GM19463 (cell line): ENCODE measurements at regions not wholly inside any gene's neighbourhood (a gene's known extent, or its start where the extent isn't known, plus 50 kb on each side); places are given as distances from the start of the nearest gene placed in this dataset.
"Not testable (repeated sequence)": the region's sequence is repeated elsewhere in the genome, so short reads cannot be mapped to it uniquely, and the experiment has no call there.

Experiments used
- ATAC-seq: cut with Tn5 transposase; IDR thresholded peaks from one replicate; pipeline ENCODE4 v1.9.1; 2021; ENCODE audit warnings: mild to moderate bottlenecking, moderate library complexity; ENCODE audit not compliant: unreplicated experiment

DNA sequence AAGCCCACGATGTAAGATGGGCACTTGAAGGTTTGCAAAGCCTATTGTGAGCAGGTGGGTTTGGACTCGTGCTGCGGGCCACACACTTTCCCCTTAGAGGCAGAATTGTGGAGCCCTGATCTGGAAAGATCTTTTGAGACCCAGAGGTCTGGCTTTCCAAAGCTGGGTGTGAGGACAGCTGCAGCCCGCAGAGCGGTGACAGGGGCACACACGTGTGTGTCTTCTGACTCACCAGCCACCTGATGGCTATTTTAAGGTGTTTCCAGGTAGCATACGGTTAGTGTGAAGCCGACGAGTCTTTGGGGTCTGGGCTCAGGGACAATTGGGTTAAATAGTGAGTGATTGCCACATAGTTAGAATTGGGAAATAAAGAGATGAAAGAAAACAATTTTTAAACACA, 108.9 kb upstream of the GSE1 start:
- no peak for ATAC-seq

DNA sequence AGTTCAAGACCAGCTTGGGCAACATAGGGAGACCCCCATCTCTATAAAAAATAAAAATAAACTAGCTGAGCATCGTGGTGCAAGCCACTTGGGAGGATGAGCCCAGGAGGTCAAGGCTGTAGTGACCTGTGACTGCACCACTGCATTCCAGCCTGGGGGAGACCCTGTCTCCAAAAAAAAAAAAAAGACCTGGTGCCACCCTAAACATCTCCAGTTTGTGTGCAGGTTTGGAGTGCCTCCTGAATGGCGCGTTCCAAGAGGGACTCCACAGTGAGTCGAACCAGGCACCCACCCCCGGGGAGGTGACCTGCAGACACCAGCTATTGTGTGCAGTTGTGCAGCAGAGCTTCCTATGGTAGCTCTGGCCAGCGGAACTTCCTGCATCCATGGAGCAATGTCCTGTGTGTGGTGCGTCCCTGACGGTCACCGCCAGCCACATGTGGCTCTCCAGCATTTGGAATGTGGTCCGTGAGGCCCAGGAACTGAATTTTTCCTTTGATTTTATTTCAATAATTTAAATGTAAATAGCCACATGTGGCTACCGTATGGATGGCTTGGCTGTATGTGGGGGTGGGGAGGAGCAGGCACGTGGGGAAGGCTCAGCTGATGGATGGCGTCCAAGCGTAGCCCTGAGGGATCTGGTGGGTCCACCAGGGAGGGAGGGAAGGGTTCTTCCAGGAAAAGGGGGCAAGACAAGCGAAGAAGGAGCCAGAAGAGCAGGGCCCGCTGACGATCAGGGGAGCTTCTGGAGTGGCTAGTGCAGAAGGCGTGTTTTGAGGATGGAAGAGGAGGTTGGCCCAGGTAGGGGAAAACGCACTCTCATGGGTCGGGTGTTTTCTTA, 107.1 kb upstream of the GSE1 start:
- ATAC-seq = no peak

DNA sequence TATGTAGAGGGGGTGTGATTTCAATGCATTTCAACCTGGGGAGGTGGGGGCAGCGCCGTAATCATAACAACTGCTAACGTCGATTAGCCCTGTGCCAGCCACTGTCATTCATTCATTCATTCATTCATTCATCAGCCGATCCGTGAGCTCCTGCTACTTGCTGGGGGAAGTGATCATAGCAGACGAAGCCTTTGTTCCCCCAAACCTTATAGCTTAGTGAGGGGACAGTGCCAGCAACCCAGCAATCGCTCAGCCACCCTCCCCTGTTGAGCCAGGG, 106.5 kb upstream of the GSE1 start:
- no peak for ATAC-seq

DNA sequence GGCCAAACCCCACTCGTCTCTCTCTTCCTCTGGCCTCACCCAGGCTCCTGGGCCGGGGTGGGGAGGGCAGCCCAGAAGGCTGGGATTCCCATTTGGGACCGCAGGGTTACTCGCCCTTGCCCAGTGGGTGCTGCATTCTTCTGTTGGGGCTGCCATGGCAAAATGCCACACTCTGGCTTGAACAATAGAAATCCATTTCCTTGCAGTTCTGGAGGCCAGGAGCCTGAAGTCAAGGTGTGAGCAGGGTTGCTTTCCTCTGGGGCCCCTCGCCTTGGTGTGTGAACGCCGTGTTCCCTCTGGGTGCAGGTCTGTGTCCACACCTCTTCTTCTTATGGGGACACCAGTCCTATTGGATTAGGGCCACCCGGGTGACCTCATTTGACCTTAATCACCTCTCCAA, 105.8 kb upstream of the GSE1 start:
- no peak for ATAC-seq

DNA sequence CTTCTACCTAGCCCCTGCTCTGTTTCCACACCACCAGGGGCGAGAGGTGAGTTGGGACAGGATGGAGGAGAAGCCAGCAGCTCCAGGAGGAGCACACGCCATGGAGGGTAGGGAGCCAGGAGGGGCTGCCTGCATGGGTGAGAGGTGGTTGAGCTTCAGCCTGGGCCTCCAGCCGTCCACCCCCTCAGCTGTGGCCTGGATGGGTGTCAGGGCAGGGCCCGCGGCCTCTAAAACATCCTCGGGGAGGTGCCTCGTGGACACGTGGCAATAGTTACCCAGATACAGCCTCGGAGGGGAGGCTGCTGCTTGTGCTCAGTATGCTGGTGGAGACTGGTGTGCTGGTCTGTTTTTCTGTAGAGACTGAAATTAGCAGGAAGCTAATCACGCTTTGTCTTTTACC, 104.7 kb upstream of the GSE1 start:
- no peak for ATAC-seq

DNA sequence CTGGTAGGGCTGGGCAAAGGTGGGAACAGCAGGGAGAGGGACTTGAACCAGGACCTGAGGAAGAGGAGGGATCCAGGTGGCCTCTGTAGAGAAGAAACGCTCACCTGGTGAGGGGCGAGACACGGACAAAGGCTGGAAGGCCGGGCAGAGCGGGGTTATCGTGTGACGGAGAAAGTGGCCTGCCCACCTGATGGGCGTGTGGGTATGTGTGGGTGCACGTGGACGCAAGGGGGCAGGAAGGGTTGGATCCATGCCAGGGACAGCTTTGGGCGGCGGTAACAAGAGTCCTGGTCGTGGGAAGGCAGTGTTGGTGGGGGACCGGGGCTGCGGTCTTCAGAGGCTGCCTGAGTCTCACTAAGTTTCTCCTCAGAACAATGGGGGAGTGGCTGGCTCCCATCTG, 104.1 kb upstream of the GSE1 start:
- ATAC-seq = no peak

DNA sequence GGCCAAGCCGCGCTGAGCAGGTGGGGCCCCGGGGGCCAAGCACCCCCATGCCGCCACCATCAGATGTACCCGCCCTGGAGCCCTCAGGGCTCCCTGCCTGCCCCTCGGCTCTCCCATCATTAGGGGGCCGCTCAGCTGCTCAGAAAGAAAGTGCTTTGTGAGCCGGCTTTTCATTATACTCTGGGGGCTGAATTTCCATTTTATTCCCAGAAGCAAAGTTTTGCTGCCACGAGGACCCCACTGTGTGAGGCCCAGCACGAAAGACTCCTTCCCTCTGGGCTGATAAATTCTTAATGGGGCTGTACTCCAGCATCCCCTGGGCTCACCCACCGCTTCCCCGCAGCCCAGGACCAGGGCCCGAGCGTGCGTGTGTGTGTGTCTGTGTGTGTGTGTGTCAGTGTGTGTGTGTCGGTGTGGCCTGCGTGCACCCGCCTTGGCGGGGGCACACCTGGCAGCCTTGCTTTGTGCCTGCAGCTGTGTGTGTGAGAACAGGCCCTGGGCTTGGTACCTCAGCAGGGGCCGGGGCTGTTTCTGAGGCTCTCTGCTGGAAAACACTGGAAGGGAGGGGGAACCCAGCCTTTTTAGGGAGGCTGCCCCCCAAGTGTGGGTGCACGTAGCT, 103.0 kb upstream of the GSE1 start:
- no peak for ATAC-seq

DNA sequence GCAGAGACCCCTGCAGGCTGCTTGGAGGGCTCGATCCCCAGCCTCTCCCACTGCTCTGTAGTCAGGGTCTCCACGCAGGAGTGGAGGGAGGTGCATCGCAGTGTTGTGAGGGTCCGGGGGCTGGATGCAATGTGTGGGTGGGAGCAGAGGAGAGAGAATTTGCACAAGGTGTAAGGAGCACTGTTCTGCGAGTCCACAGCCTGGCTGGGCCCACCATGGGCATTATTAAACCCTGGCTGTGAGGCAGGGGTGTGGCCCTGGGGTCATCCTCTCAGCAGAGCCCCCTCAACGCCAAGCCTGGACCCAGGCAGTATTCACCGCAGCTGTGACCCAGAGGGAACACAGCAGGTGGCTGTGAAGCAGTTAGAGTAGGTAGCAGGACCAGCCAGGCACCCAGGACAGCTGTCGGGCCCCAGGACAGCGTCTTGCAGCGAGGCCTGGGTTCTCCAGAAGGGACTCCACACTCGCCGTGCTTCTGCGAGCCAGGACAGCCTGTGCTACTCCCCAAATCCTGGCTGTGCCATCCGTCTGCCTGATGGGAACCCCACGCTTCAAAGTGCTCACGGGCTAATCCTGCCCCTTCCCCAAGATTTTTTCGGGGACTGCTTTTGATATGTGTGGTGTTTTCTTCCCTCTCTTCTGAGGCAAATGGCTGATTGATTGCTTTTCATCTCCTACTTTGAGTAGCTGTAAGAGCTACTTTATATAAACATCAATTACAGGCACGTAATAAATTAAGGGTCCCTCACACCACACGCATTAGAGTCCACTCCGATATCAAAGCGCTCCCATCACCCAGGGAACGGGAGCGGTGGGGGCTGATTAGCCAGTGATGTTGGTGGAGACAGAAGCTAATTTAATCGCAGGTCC, 100.9 kb upstream of the GSE1 start:
- ATAC-seq = no peak

DNA sequence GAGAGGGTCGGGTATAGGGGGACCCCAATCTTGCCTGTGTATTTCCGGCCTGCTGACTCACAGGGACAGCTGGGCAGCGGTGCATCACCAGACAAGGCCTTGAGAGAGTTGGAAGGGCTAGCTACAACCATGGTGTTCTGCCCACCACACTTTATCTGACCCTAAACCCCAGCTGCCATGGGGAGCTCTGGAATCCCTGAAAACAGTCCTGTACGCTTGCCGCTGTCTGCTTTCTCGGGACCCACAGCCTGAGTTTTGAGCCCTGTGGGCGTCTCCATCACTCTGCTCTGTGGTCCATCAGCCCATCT, 100.4 kb upstream of the GSE1 start:
- ATAC-seq = no peak

DNA sequence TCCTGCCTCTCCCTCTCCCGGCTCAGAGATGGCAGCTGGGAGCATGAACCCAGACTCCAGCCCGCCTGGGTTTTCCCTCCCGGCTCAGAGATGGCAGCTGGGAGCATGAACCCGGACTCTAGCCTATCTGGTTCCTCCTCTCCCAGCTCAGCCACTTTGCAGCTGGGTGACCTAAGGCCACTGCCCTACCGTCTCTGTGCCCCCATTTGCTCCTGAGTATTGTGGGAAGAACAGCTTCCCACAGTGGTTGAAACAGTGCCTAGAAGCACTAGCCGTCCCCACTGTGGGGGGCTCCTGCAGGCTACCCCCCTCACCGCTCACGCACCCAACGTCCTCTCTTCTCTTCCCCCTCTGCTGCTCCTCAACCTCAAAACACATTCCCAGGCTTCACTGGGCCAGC, 99.9 kb upstream of the GSE1 start:
- ATAC-seq = no peak

DNA sequence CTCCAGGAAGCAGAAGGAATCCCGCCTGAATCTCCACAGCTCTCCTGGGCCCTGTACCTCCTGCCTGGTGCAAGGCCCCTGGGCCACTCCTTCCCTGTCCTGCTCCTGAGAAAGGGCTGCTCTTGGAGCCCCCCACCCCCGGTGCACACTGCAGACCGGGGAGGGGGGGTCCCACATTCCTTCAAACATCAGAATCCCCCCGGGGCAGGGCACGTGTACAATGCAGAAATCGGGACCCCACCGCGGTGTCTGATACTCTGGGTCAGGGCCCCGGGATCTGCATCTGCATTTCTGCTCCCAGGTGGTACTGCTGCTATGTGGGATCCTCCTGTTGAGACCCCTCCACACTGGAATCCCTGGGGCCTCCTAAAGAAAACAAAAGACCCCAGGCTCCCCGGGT, 99.5 kb upstream of the GSE1 start:
- ATAC-seq = no peak

DNA sequence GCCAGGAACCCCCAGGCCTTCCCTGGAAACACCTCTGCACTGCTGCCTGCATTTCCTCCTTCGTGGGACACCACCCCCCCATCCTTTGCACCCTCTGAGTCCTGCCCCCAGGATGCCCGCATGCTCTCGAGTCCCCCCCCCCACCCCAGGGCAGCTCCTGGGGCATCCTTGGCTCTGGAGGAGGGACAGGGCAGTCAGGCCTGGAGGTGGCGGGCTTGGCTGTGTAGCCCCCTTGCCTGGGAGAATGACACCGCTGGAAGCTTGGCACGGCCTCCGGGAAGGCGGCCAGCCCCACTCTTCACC, 98.9 kb upstream of the GSE1 start:
- no peak for ATAC-seq

DNA sequence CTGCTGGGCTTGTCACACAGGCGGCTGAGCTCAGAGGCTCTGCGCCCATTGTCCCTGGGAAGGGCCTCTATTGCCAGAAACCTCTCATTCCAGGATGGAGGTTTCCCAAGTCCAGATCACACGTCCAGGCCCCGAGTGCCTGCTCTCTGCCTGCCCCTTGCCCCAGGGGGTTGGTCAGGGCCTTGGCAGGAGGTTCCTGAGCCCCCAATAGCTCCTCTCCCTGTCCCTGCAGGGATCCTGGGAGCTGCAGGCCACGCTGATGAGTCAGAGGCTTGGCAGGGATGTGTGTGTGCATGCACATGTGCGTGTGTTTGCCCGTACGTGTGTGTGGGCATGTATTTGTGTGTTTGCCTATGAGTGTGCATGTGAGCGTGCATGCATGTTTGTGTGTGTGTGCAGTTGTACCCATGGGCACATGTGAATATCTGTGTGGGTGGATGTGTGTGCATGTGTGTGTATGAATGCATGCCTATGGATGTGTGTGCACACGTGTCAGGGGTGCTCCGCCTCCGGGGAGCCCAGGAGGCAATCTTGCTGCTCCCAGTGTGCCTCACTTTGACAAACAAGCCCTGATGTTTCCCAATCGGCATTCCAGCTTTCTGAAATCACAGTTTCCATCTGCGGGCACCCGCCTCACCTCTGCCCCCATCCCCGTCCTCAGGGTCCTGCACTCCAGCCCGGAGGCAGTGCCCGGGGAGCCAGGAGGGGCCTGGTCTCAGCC, 98.4 kb upstream of the GSE1 start:
- no peak for ATAC-seq

DNA sequence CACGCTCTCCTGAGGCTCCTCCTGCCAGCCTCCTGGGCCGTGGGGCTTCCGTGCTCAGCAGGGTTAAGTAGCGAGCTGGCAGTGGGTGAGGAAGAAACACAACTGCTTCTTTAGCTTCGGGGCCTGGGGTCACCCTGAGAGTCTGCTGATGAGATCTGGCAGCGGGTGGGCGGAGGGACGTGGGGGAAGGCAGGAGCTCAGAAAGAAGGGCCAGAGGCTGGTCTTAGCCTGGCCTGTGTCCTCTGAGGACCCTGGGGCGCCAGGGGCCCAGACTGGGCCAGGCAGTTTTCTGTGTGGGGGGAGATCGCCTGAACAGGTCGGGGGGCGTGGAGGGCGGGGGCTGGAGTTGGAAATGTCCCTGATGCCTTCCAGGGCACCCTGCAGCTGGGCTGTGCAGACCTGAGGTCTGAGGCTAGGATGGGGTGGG, 97.8 kb upstream of the GSE1 start:
- ATAC-seq = no peak

DNA sequence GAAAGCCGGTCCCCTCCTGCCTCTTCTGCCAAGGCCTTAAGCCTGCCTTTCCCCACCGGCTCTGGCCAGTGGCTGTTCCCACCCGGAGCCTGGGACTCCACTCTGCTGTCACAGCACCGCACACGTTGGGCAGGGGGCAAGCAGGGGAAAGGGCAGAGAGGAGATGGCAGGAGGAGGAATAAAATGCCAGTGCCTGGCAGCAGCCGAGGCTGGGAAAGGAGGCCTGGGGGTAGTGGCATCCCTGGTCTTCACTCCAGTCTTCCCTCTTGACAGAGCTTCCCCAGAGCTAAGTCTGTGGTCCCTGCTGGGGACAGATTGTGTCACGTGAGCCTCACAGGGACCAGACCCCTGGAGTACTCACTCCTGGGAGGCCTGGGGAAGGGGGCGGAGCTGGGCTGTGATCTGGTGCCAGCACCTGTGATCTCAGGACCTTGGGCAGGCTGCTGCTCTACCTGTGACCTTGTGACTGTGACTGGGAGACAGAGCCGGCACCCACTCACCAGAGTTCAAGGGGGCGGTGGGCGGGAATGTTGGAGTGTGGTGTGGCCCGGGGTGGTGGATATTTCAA, 97.2 kb upstream of the GSE1 start:
- ATAC-seq = no peak

DNA sequence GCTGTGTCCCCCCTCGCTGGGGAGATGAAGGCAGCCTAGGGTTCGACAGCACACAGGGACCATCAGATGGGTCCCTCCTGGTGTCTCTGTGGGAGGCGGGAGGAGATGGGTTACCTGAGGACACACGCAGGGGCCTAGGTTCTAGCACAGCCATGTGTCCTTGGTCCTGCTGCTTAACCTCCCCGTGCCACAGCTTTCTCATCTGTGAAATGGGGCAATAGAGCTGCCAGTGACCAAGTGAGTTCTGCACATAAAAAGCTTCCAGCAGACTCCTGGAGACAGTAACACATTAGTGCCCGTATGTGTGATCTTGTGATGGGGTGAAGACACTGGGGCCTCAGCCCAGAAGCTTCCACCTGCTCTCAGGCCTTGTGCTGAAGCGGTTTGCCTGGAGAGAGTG, 96.0 kb upstream of the GSE1 start:
- no peak for ATAC-seq

DNA sequence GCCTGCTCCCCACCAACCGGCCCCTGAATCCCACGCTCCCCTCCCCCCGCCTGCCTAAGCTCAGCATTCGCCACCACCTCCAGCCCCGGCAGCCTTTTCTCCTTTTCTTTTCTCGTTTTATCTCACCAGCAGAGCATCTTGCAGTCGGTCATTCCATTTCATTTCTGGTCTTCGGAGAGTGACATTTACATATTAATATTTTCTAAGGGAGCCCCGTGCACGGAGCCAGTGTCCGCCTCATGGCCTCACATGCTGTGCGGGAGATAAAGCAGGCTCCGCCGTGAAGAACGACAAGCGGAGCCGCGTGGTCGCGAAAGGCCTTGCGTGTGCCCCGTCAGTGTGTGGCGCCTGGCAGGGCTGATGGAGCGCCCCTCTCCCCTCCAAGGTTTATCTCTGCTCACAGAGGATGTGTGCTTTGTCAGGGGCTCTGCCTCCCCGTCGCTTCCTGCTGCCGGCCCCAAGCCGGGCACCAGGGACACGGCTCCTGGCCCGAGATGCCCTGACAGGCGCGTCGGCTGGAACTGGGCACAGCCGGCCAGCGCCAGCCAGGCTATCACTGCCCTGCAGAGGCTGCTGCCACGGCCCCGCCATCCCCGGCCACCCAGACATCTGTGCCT, 95.5 kb upstream of the GSE1 start:
- ATAC-seq = no peak

DNA sequence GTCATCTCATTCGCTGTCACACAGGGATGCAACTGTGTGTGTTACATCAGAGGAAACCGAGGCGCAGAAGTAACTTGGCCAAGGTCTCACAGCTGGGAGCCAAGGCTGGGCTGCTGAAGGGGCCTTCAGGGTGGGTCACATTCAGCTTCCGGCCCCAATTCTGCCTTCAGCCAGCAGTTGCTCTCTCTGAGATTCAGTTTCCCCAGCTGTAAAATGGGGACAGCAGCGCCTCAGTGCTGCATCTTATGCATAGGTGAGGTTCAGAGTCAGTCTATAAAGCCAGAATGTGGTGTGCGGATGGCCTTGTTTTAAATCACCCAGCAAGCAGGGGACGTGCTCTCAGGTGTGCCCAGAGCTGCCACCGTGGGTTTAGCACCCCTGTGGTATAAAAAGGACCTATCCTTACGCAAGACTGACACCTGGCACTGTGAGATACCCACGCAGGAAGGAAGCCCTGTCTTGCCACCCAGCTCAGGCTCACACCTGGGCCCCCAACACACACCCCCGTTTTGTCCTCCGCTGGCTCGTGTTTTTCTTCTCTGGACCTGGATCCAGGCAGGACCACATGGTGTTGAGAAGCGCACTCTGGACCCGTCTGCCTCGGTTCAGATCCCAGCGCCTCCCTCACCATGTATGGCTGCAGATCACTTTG, 94.6 kb upstream of the GSE1 start:
- no peak for ATAC-seq

DNA sequence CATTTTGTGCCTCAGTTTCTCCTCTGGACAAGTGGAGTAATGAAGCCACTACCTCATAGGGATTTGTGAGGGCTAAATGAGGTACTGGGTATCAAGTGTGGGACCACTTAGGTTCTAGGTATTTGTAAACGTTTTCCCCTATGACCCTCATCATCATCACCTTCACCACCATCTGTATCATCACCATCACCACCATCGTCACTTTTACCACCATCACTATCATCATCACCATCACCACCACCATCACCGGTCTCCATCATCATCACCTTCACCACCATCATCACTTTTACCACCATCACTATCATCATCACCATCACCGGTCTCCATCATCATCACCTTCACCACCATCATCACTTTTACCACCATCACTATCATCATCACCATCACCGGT, 94.1 kb upstream of the GSE1 start:
- ATAC-seq = not testable (repeated sequence)

DNA sequence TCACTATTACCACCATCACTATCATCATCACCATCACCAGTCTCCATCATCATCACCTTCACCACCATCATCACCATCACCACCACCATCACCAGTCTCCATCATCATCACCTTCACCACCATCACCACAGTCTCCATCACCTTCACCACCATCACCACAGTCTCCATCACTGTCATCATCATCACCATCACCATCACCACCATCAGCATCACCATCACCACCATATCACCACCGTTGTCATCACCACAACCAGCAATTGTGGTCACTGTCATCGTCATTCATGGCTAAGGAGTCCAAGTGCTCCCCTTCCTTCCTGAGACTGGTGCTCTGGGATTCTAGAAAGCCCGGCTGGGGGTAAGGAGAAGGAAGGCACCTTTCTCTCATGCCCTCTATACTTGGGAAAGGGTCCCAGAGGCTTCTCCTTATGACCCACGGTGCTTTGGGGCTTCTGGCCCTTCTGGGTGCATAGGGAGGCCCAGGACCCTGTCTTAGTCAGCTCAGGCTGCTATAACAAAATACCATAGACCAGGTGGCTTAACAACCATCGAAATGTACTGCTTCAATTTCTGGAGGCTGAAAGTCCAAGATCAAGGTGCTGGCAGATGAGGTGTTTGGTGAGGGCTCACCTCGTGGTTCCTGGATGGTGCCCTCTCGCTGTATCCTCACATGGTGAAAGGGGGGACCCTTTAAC, 93.4 kb upstream of the GSE1 start:
- no peak for ATAC-seq
